Transverse colon (tissue), 4 donors: ENCODE measurements at regions not wholly inside any gene's neighbourhood (a gene's known extent, or its start where the extent isn't known, plus 50 kb on each side); places are given as distances from the start of the nearest gene placed in this dataset.
A peak's percentile ranks its signal among the peaks of the same experiment; 100 is the strongest.

Source experiments
- DNase-seq: peaks from one replicate; pipeline ENCODE4 v3.0.0-alpha.2; 2019
- H3K27ac ChIP-seq, 4 donors: fragments of 200-600 bp; sonication (generic); 2 replicates each; pipeline ENCODE4 v1.5.1; 2016 to 2018; ENCODE audit warnings: inconsistent platforms in 4 of 4
- H3K27me3 ChIP-seq: fragments of 200-600 bp; sonication (generic); 2 replicates; pipeline ENCODE4 v1.5.1; 2017; ENCODE audit warnings: inconsistent platforms
- H3K36me3 ChIP-seq, 4 donors: fragments of 200-600 bp; sonication (generic); 2 replicates each; pipeline ENCODE4 v1.5.1; 2017 to 2019; ENCODE audit warnings: inconsistent platforms in 4 of 4
- H3K4me1 ChIP-seq, 4 donors: fragments of 200-600 bp; sonication (generic); 2 replicates each; pipeline ENCODE4 v1.5.1; 2017 to 2020; ENCODE audit warnings: inconsistent platforms in 4 of 4
- H3K4me3 ChIP-seq, 4 donors: fragments of 200-600 bp; sonication (generic); 1 replicate in 1 of 4; 2 replicates in 3 of 4; pipeline versions ENCODE4 v1.5.1 to v1.6.1; 2017 to 2019; ENCODE audit warnings: inconsistent platforms in 4 of 4
- H3K9me3 ChIP-seq, 2 donors: fragments of 200-600 bp; sonication (generic); 2 replicates each; pipeline ENCODE4 v1.5.1; 2017 to 2019; ENCODE audit warnings: inconsistent platforms in 2 of 2
- EP300 ChIP-seq: sonication (generic); formaldehyde crosslinking; IDR thresholded peaks from one replicate; pipeline ENCODE4 v1.6.1; 2017; ENCODE audit warnings: antibody characterized with exemption, low read depth
- POLR2A ChIP-seq: fragments of 450-650 bp; IDR thresholded peaks from one replicate; pipeline ENCODE4 v1.6.1; 2016; ENCODE audit warnings: antibody characterized with exemption, mild to moderate bottlenecking, moderate library complexity
- POLR2AphosphoS5 ChIP-seq, 3 donors: sonication (generic); formaldehyde crosslinking; IDR thresholded peaks; one replicate each; pipeline ENCODE4 v1.6.1; 2016; ENCODE audit warnings: antibody characterized with exemption in 3 of 3
- WGBS, 2 donors: methylation state at CpG; one replicate each; pipeline ENCODE4 v1.1.5; 2018; ENCODE audit warnings: low coverage in 1 of 2; 5-methylcytosine and 5-hydroxymethylcytosine counted together
- in situ Hi-C, 4 donors: fragments of 200-750 bp; cut with MboI; loops; one replicate each; pipeline versions ENCODE4 v1.15.0 to v1.15.1; 2017; ENCODE audit warnings: low sequenced_read_pairs in 3 of 4, low pct_ligation_motif_present in 1 of 4, low pct_unique_long_range_greater_than_20kb in 1 of 4
- intact Hi-C: fragments of 100-400 bp; cut with DNase I; formaldehyde crosslinking; loops from one replicate; pipeline ENCODE4 v1.15.1; 2023; ENCODE audit warnings: low total_unique reads
- TF ChIP-seq, protein P1 (sequence below), 5 experiments: fragments of 200-600 bp in 3 of 5; fragments of 450-650 bp in 2 of 5; sonication (generic) in 3 of 5; IDR thresholded peaks; 1 replicate in 2 of 5; 2 replicates in 3 of 5; pipeline ENCODE4 v1.5.1; 2016 to 2017; ENCODE audit warnings: antibody characterized with exemption in 5 of 5, inconsistent platforms in 3 of 5, mild to moderate bottlenecking in 2 of 5, moderate library complexity in 1 of 5

DNA sequence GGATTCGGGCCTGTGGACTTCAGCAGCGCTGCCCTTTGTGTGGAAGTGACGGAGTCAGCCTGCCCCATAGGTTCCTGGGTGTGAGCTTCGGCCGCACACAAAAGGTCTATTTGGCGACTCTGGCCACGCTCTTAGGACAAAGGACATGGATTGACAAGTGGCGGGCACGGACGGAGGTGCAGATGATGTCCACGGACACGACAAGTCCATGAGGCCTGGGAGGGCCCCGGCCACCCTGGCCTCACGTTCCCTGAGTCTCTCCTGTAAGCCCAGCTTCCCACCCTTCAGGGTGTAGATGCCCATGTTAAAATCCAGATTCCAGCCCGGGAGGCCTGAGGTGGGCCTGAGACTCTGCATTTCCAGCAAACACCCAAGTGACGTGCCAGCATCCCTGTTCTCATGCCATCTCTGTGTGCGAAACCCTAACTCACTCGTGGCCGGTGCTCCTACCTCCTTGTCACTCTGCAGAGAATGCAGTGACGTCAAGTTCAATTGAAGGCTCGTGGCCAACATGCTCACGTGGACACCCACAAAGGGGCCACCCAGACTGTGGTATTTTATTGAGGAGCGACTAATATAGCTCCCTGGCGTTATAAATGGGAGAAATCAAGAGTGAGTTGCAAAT lies 111.7 kb downstream of the RTP5 start:
- Histone ChIP-seq H3K36me3 (no peaks in the 10 kb centered on the region), H3K27ac (no peak overlapping the region), H3K4me1 (no peaks in the 10 kb centered on the region), H3K9me3 (no peaks in the 10 kb centered on the region), H3K4me3 (no peak overlapping the region), H3K27me3 (no peaks in the 10 kb centered on the region)
- intact Hi-C loops, result no loop called here
- no peak for DNase-seq
- WGBS, 2 donors, result 88 to 95% methylated on average over 15 to 24 of the region's 24 CpGs
- in situ Hi-C loops, result no loop called here
- no peak for TF ChIP-seq POLR2AphosphoS5 (IDR thresholded peaks at IDR 0.05)
- TF ChIP-seq, protein P1, sequence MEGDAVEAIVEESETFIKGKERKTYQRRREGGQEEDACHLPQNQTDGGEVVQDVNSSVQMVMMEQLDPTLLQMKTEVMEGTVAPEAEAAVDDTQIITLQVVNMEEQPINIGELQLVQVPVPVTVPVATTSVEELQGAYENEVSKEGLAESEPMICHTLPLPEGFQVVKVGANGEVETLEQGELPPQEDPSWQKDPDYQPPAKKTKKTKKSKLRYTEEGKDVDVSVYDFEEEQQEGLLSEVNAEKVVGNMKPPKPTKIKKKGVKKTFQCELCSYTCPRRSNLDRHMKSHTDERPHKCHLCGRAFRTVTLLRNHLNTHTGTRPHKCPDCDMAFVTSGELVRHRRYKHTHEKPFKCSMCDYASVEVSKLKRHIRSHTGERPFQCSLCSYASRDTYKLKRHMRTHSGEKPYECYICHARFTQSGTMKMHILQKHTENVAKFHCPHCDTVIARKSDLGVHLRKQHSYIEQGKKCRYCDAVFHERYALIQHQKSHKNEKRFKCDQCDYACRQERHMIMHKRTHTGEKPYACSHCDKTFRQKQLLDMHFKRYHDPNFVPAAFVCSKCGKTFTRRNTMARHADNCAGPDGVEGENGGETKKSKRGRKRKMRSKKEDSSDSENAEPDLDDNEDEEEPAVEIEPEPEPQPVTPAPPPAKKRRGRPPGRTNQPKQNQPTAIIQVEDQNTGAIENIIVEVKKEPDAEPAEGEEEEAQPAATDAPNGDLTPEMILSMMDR (IDR thresholded peaks at IDR 0.05), result no peak
- no peak for TF ChIP-seq POLR2A

DNA sequence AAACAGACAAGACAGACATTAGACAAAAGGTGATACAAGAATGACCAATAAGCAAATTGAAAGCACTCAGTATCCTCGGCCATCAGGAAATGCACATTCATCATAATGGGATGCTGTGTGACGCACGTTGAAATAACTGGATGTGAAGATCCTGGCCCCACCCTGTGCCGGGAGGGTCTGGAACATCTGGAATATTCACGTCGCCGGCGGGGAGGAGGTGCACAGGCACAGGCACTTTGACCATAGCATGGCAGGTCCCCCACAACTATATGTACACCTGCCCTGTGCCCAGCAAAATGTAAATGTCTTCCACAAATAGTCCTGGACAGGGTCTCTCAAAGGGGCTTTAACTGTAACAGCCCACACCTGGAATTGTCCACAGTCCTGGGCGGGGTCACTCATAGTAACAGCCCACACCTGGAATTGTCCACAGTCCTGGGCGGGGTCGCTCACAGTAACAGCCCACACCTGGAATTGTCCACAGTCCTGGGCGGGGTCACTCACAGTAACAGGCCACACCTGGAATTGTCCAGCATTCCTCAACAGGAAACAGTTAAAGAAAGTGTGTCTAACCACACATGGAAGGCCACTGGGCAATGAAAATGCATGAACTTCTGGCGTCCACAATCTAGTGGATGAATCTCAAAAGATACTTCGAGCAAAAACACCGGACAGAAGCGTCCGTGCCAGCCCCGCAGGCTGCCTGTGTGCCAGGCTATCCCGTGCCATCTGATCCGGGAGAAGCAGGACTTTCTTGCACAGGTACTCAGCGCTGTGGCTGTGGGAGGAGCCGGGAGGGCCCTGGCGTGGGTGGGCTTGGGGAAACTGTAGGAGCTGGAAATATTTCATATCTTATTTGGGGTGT lies 113.4 kb downstream of the RTP5 start:
- Histone ChIP-seq H3K9me3 (no peaks in the 10 kb centered on the region), H3K4me3 (peak overlapping the region in 3 of 4 donors; percentile 4 to 36 (median 14)), H3K27ac (peak overlapping the region in 3 of 4 donors; percentile 15 to 48 (median 27)), H3K27me3 (no peaks in the 10 kb centered on the region), H3K4me1 (no peaks in the 10 kb centered on the region), H3K36me3 (no peaks in the 10 kb centered on the region)
- WGBS, 2 donors, result 55 to 68% methylated on average over 5 to 23 of the region's 23 CpGs
- intact Hi-C loops (no loop called here), in situ Hi-C loops (no loop called here)
- TF ChIP-seq POLR2AphosphoS5 (IDR thresholded peaks at IDR 0.05) (no peak), POLR2A (no peak), EP300 (no peak)
- TF ChIP-seq, protein P1 (IDR thresholded peaks at IDR 0.05), result no peak
- peak; percentile 76 for DNase-seq

DNA sequence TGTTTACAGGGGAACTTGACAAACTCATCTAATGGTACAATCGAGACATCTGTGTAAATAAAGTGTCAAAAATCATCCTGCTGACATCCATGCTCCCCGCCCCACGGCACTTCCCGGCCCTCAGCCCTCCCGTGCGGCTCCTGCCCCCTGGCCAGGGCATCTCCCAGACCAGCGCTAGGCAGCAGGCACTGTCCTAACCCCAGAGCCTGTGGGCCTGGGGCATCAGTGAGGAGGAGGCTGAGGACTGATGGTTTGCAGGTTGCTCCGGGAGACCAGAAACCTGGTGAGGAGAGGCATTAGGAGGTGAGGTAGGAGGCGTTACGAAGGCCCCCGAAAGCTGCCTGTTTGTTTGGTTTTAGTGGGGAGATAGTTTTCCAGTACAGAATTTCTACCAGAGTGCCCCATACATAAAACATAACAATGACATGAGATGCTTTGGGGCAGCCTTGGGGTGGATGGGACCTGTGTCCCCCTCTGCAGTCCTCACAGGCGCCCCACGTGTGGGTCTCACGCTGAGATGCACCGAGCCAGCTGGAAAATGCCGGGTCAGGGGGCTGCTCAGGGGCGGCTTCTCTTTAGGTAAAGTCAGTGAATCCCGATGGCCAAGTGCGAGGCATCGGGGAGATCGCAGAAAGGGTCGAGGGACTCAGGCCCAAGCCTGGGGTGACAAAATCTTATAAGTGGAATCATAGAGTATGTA lies 114.2 kb downstream of the RTP5 start:
- no peaks in the 10 kb centered on the region for H3K4me1 ChIP-seq
- no peaks in the 10 kb centered on the region for H3K36me3 ChIP-seq
- DNase-seq, result no peak
- intact Hi-C loops, result no loop called here
- no peaks in the 10 kb centered on the region for H3K27me3 ChIP-seq
- peak overlapping the region in 3 of 4 donors; percentile 15 to 48 (median 27) for H3K27ac ChIP-seq
- TF ChIP-seq POLR2AphosphoS5 (IDR thresholded peaks at IDR 0.05) (no peak), EP300 (no peak), POLR2A (no peak)
- TF ChIP-seq, protein P1 (IDR thresholded peaks at IDR 0.05), result no peak
- WGBS, 2 donors, result 84 to 100% methylated on average over 5 to 22 of the region's 22 CpGs
- H3K4me3 ChIP-seq, result peak overlapping the region in 3 of 4 donors; percentile 4 to 36 (median 14)
- no peaks in the 10 kb centered on the region for H3K9me3 ChIP-seq
- in situ Hi-C loops, result no loop called here

DNA sequence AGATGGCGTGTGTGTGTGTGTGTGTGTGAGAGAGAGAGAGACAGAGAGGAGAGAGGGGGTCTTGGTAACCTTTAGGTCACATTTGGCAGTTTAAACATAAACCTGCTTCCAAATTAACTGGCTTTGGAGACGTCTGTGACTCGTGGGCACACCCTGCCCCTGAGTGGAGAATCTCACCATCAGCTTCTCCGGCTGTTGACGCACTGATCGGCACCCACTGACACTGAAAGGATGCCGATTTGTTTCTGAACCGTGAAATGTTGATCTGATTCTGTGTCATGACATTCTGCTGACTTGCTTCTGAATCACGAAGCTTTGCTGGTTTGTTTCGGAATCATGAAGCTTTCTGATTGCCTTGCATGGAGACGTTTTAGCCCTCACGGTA lies 114.7 kb downstream of the RTP5 start:
- WGBS, 2 donors, result 74 to 77% methylated on average over 6 to 12 of the region's 12 CpGs
- intact Hi-C loops, result no loop called here
- H3K27ac ChIP-seq, result no peak overlapping the region
- H3K4me3 ChIP-seq, result no peak overlapping the region
- no peak for DNase-seq
- no peak for TF ChIP-seq EP300
- TF ChIP-seq POLR2A, result no peak
- TF ChIP-seq, protein P1 (IDR thresholded peaks at IDR 0.05), result no peak
- TF ChIP-seq POLR2AphosphoS5 (IDR thresholded peaks at IDR 0.05), result no peak
- no peaks in the 10 kb centered on the region for H3K4me1 ChIP-seq
- no peaks in the 10 kb centered on the region for H3K36me3 ChIP-seq
- H3K9me3 ChIP-seq, result no peaks in the 10 kb centered on the region
- H3K27me3 ChIP-seq, result no peaks in the 10 kb centered on the region
- in situ Hi-C loops, result no loop called here
